ENCODE measurements at regions not wholly inside any gene's neighbourhood (a gene's known extent, or its start where the extent isn't known, plus 50 kb on each side); places are given as distances from the start of the nearest gene placed in this dataset.

DNA sequence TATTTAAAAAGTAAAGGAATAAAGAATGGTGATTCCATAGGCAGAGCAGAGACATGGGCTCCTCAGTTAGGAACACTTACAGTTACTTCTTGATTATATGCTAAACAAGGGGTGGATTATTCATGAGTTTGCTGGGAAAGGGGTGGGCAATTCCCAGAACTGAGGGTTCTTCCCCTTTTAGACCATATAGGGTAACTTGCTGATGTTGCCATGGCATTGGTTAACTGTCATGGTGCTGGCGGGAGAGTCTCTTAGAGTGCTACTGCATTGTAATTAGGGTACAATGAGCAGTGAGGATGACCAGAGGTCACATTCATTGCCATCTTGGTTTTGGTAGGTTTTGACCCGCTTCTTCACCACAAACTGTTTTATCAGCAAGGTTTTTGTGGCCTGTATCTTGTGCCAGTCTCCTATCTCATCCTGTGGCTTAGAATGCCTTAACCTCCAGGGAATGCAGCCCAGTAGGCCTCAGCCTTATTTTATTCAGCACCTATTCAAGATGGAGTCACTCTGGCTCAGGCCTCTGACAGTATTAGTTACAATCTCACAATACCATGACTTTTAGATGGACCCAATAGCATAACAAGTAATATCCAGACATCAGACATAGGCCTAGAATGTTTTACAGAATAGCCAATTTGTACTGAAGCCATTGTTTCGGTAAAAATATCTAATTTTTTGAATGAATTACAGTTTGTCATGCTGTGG lies 106.8 kb downstream of the ZBTB18 start:
- DNase-seq (ENCODE audit: low read depth), result no peak

DNA sequence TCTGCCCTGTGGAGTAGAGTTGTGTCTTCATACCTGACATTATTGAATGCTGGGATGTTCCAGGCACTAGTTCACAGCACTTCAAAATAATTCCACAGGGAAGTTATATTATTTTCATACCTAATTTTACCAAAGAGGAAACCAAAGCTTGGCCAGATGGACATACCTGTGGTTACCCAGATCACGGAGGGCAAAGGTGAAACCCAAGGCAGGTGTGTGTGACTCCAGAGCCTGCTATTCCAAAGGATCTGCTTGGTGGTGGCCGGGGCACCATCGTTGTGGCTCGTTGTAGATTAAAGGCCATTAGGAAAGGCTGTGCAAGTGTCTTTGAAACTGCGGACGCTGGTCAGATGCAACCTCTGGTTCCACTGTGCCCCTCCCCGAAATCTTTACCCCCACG lies 108.6 kb downstream of the ZBTB18 start:
- no peak for DNase-seq (ENCODE audit: low read depth)

DNA sequence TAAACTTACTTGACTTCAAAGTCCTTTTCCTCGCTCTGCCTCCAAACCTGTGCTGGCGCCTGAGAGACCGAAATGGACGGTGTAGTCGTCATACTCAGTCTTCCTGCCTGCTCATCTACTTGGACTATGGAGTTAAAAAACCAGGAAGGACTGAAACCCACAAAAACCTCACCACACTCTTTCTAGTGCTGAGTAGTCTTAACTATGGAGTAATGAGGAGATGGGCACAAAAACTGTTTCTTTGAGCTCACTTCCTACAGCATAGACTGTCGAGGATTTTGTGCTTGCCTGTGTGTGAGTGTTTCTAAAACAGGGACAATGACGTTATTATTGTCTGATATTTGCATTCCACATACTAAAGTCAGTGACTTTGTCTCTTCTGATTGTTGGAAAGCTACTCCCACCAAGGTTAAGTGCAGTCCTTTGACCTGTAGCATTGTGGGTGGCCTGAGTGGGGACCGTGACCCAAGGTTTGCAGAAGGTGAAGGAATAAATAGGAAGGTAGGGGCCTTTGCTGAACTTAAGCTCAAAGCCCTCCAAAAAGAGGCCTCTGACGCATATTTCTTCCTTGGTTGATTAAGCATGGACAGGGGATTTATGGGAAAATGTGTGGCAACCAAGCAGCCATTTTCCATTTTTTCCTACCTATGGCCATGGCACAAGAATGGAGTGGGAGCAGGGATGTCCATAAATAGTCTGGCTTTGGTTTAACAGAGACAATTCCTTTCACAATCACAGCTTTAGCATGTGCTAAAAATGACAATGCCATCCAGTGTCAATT lies 109.6 kb downstream of the ZBTB18 start:
- DNase-seq (ENCODE audit: low read depth), result no peak

DNA sequence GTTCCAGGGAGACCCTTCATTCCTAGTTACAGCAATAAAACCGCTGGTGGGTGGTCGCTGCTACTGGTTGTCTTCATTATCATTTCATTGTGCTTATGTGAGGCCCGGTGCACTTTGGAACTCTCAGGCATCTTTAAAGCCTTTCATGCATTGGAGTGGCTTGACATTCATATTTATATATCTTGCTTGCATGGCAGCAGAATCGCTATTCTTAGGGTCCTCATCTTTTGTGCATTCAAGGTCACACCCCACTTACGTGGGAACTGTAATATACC lies 110.1 kb downstream of the ZBTB18 start:
- DNase-seq (ENCODE audit: low read depth), result no peak

DNA sequence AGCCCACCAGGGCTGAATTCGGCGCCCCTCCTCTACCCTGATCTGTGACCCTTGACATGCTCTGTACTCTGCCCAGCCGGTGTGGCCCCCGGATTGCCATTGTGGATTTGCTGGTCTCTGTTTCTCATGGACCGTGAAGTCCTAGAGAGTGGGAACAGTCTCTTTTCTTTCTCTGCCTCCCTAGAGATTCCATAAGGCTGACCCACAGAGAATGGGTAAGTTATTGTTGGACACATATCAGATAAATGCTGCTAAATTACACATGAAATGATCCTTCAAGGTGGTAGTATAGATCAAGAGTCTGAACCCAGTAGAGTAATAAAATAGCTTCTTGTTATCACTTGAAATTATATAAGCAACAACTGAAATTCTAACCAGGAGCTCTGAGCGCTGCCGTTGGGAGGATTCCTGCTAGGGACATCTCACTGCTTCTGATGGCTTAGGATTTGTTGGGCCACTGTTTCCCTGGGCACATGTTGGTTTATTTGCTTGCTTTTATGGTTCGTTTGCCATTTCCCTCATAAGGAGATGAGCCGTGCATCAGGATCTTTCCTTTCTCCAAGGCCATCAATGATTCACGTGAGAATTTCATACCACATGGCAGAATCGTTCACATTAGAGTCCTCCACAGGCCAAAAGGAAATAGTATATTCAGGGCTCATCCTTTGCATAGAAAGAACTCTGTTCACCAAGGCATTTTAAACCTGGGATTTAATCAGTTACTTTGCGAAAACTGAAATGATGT lies 111.9 kb downstream of the ZBTB18 start:
- no peak for DNase-seq (ENCODE audit: low read depth)

DNA sequence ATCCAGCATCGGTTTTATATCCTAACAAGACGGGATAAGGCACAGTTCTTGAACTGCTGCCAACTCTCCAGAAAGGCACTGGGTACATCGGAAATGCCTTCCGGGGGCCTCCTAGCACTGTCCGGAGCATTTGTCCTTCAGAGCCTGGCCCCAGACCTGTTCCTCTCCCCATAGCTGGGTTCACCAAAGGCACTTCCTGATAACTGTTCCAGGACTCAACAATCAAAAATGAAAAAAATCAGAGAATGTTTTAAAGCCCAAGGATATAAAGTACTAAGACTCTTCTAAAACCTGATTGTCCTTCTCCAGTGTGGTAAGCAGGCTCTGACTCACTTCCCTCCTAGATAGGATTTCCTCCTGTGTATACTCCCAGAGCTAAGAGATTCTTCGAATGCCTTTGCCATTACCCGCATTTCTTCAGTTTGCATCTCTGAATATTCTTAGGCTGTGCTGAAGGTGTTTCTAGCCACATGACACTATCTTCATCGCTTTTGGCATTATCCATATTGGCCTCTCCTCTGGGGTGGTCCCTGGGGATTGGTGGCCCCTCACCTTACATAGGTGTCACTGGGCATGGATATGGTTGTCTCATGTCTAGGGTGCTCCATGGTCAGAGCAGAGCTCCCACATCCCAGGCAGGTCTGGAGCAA lies 112.9 kb downstream of the ZBTB18 start:
- DNase-seq (ENCODE audit: low read depth), result no peak

DNA sequence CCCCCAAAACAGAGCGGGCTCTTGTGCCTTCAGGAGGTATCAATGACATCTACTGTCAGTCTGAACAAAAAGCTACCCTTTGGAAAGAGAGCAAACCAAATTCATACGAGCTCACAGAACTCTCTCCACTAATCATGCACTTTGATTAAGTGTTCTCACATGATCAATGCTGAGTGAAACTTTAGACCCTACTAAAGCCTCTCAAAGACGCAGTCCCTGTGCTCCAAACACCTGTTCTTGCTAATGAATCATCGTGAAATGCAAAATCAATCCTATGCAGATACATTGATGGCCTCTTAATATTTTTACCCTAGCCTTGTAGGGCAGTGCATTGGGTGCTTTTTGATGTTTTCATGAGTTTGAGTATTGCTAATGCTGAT lies 113.4 kb downstream of the ZBTB18 start:
- DNase-seq (ENCODE audit: low read depth), result no peak

DNA sequence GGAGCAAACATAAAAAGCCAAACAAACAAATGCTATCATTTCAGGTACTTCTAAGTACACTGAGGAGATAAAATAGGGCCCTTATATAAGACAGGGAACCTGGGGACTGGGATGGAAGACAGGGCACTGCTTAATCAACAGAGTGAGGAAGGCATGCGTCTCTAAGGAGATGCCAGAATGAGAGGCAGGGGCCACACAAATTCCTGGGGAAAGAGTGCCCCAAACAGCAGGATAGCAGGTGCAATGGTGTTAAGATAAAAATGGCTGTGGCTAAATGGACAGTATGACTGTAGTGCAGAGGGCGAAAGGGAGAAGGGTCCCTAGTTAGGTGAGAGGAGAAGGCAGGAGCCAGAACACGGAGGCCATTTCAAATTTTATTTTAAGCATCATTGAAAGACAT lies 113.9 kb downstream of the ZBTB18 start:
- no peak for DNase-seq (ENCODE audit: low read depth)

DNA sequence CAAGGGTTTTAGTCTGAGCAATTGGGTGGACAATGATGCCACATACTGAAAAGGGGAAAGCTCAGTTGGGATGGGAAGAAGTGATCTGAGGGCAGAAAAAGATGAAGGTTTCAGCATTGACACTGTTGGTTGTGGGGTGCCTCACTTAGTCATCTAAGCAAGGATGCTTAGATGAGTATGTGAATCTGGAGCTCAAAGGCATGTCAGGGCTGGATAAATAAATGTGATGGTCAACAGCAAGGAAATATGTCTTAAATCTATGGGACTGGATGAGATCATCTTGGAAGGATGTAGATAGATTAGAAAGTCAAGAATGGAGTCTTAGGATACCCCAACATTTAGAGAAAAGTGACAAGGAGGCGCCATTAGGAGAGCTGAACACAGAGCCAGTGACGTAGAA lies 114.6 kb downstream of the ZBTB18 start:
- DNase-seq (ENCODE audit: low read depth), result no peak

DNA sequence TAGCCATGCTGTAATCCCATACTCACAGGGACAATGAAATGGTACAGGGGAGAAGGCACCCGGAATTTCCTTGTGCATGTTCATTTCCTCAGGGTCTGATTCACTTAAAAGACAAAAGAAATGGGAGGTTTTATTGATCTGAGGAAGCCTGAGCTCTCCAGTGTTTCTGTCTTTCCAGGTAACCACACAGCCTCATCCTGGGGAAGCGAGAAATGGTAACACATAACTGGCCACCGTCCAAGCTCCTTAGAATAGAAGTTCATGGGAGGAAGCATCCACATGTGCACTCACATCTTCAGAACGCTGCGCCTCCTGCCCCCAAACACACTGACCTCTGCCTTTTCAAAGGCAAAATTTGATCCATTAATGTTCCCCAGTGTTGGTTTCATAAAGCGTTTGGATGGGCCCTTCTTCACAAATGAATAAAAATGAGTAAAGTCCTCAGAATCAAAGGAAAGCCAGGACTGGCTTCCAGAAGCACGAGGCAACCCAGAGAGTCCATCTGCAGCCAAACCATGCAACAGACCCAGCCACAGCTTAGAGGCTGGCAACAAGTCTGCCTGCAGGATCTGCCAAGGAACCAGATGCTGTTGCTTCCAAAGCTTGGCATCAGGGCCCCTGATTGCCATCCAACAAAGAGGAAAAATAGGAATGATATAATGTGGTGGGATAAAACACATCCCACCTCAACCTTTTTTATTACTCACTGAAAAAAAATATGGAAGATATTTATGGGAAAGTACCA lies 120.3 kb downstream of the ZBTB18 start:
- no peak for DNase-seq (ENCODE audit: low read depth)

DNA sequence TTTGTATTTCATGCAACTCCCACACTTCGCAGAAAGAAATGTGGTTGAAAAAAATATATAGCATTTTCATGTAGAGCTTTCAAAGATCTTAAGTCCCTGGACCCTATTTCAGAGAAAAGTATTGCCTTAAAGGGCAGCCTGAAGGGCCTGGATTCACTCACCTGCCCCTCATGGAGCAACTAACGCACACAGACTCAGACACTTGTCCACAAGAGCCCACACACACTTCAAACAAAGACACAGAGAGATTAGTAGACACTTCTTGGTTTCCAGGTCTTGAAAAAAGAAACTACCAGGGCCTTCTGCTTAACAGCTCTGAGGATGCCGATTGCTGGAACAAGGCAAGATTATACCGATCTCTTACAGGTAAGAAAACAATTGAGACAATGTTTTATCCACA lies 122.2 kb downstream of the ZBTB18 start:
- no peak for DNase-seq (ENCODE audit: low read depth)

DNA sequence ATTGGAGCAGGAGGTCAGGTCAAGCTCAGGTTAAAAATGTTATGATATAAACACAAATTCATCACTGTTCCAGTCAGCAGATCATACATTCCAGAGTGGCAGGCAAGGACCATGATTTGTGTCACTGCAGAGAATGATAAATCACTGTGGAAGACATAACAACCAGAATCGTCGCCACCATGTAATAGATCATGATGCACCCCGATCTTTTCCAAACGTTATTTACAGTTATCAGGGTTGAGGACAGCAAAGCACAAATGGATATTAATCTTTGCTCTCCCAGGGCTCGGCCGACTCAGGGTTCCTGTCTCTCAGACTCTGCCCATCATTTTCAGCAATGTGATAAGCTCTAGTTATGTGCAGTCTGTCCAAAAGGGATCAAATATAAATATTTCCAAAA lies 122.7 kb downstream of the ZBTB18 start:
- no peak for DNase-seq (ENCODE audit: low read depth)

DNA sequence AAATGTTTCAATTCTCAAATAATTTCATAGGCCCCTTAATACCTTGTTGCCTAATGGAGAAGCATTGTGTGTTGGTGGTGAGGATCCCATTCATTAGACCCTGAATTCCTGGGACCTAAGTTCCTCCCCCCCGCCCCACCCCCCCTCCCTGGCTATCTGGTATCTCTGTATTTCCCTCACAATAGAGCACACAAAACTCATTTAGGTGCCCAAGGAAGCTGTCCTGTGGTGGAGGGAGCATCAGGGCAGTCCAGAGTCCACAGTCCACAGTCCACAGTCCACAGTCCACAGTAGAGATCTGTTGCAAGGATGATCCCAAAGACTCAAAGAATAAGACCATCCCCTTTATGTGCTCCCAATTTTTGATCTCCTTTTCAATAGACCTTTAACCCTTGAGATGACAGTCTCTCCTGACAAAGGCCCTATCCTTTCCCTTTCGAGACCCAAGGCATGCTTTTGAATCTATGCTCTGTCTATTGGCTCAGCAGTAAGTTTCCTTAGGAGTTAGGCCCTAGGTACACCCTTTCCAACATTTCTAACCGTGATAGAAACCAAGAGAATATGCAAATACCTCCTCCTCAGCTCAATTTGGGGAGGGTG lies 123.9 kb downstream of the ZBTB18 start:
- DNase-seq (ENCODE audit: low read depth), result no peak

DNA sequence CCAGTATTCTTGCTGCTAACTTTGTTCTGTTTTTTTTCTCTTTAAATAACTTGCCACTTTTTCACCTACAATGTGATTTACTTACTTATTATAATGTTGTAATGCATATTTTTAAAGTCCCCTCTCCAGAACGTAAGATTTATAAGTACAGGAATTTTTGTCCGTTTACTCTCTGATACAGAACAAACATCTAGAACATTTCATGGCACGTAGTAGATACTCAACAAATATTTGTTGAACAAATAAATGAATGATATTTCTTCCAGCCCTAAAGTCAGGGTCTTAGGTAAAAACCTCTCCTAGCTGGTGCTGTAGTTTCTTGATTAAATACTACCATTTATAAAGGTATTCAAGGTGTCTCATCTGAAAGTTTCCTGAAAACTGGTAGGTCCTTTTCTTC lies 125.1 kb downstream of the ZBTB18 start:
- no peak for DNase-seq (ENCODE audit: low read depth)

DNA sequence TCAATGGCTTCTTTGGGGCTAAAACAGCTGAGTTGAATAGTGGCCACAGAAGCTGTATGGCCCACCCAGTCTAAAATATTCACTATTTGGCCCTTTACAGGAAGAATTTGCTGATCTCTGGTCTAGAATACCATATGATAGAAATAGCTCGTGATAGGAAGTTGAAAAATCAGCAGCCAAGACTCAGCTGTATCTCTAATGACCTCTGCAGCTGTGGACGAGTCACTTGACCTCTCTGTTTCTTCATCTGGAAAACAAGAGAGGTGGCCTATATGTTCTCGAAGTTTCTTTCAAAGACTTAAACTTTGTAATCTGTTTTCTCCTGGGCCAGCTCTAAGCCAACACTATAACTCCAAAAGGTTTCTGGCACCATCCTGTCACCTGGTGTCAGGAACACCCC lies 129.2 kb downstream of the ZBTB18 start:
- DNase-seq (ENCODE audit: low read depth), result no peak

DNA sequence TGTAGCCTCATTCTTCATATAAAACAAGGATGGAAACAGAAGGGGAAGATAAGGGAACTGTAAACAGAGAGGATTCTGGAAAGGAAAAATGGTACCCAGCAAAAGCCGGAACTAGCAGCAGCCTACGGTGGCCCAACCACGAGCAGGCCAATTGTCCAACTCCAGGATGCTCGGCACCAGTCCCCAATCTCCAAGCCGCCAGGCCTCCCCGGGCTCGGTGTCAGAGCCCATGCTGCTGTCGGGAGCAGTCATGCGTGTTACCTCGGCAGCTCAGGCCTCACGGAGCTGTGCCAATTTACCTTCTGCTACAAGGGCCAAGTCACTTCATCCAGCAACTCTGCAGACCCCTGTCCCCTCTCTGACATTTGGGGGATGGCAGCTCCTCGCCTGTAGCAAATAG lies 130.8 kb downstream of the ZBTB18 start:
- no peak for DNase-seq (ENCODE audit: low read depth)

DNA sequence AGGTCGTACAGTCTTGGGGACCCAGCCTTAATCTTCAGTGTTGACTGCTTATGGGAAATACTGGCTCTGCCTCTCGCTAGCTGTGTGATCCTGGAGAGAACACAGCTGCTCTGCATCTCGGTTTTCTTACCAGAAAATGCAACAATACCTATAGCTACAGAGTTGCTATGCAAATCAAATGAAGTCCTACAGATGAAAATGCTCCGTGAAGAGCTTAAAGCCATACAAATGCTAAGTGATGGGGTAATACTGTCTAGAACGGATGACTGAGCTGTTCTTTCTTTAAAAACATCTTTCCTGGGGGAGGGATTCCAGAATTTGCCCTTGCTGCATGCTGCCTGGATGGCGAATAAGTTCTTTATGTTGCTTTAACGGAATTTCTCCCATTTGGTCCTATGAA lies 132.0 kb downstream of the ZBTB18 start:
- DNase-seq (ENCODE audit: low read depth), result no peak

DNA sequence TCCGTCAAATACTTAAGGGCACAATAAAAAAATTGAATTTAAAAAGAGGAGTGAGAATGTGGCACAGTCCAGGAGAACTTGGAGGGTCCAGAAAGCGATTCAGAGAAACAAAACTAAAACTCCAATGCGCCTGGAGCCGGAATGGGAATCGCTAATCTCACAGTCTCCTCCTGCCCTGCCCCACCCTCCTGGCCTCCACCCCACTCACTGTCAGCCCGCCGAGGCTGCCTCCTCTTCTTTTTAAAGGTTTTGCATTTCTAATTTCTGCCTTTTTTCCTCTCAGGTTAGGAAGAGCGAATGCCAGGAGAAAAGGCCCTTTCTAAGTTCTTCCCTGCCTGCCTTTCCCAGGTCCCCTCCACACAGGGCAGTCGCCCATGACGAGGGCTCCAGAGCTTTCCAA lies 135.3 kb downstream of the ZBTB18 start:
- DNase-seq (ENCODE audit: low read depth), result no peak

DNA sequence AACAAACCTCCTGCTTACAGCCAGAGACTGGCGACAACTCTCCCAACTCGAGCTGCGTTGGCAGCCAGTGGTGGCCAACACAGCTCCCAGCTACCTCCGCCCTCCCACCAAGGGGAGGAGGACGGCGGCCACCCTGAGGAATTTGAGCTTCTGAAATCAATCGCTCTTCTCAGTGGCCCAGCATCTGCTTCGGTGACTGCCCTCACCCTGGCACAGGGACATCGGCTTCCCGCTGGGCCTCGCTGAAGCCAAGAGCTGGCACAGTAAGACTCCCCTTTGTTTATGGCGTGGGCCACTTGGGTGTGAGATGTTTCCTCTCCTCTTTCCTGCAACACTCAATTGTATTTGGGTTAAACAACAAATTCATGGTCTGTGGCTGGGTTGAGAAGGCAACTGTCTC lies 136.2 kb downstream of the ZBTB18 start:
- no peak for DNase-seq (ENCODE audit: low read depth)

DNA sequence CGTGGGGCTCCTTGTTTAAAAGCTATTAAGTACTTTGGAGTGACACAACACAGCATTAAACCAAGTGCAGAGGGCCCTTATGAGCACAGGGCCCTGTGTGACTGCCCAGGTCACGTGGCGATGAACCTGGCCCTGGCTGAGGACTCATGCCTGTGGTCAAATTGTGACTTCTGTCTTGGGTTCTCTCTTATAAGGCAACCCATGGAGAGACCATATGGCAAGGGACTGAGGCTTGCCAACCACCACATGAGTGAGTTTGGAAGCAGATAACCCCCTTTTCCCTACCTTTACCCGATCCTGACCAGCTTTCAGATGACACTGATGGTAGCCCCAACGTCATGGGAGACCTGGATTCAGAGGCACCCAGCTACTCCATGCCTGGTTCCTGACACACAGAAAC lies 140.5 kb downstream of the ZBTB18 start:
- no peak for DNase-seq (ENCODE audit: low read depth)

DNA sequence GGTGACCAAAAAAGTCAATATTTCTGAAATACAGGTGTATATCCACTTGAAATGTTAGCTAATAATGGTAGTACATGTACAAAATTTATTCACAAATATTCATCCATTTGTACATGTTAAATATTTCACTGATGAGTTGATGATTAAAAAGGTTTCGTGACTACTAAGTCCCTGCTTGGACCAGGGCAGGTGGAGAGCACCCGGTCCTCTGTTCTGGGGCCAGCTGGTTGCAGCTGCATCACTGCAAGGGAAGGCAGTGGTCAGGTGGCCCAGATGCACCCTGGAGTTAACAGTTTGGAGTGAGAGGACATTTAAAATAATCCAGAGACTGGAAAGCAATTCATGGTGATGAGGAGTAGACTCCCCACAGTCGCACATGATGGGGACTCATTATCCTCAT lies 141.2 kb downstream of the ZBTB18 start:
- no peak for DNase-seq (ENCODE audit: low read depth)
